ENCODE measurements at regions not wholly inside any gene's neighbourhood (a gene's known extent, or its start where the extent isn't known, plus 50 kb on each side); places are given as distances from the start of the nearest gene placed in this dataset.

DNA sequence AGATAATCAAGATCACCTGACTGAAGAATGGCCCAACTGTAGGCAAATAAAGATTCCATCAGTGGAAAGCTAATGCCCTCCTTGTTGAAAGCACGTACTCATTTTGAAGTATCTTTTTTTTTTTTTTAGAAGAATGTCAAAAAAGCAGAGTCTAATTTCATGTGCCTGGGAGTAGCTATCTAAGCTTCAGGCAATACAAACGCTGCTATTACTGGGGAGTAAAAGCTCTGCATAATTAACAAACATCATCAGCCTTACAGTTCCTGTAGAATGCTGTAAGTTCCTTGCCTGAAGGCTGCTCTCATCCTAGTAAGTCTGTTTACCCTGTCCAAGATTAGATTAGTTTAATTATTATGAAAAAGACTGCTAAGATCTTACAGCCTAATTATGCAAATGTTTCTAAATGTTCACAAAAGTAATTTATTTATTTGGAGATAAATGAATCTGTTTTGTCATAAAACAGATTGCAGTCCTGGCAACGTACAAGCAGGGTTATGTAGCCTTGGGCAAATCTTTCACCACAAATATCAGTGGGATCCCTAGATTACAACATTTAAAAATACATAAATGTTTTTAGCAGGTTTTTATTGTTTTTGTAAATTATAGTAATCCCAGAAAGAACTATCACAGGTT, 451.3 kb upstream of the AGTR1 start:
- TF ChIP-seq, protein P1, sequence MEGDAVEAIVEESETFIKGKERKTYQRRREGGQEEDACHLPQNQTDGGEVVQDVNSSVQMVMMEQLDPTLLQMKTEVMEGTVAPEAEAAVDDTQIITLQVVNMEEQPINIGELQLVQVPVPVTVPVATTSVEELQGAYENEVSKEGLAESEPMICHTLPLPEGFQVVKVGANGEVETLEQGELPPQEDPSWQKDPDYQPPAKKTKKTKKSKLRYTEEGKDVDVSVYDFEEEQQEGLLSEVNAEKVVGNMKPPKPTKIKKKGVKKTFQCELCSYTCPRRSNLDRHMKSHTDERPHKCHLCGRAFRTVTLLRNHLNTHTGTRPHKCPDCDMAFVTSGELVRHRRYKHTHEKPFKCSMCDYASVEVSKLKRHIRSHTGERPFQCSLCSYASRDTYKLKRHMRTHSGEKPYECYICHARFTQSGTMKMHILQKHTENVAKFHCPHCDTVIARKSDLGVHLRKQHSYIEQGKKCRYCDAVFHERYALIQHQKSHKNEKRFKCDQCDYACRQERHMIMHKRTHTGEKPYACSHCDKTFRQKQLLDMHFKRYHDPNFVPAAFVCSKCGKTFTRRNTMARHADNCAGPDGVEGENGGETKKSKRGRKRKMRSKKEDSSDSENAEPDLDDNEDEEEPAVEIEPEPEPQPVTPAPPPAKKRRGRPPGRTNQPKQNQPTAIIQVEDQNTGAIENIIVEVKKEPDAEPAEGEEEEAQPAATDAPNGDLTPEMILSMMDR (IDR thresholded peaks at IDR 0.05): no peak
- no peak for TF ChIP-seq POLR2A (IDR thresholded peaks at IDR 0.05)

Measured in esophagus squamous epithelium (tissue), 4 donors.